ENCODE measurements at regions not wholly inside any gene's neighbourhood (a gene's known extent, or its start where the extent isn't known, plus 50 kb on each side); places are given as distances from the start of the nearest gene placed in this dataset.

DNA sequence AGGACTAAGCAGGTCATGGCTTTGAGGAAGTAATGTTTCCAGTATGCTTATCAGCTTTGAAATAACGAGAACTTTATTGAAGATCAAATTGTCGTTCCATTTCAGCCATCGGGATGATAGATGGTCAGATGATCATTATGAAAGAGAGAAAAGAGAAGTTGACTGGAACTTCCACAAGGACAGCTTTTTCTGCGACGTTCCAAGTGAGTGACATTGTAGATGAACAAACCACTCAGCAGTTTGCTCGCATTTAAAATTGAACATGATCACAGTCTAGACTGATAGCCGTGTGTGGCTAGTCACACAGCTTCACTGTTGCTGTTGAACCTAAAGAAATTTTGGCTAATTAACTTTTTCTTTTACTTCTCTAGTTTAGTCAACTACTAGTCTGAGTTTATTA lies 151.1 kb downstream of the TLR5 start:
- no peak for TF ChIP-seq CTCF (IDR thresholded peaks at IDR 0.05)
- no peak for TF ChIP-seq POLR2A (IDR thresholded peaks at IDR 0.05)

Data from right lobe of liver (tissue), 4 donors.